K562 (cell line): ENCODE measurements at regions not wholly inside any gene's neighbourhood (a gene's known extent, or its start where the extent isn't known, plus 50 kb on each side); places are given as distances from the start of the nearest gene placed in this dataset.

ENCODE experiments used
- ATAC-seq: fragments of 200-7000 bp; cut with Tn5 transposase; 3 replicates; pipeline ENCODE4 v1.9.1; 2020; ENCODE audit warnings: moderate library complexity
- BruUV-seq: library from RNA; stranded (reverse); fragments of 400-500 nt; replicated peaks from 2 replicates; lab custom pipeline; 2021; lab: Mats Ljungman, UMichigan
- CTCF ChIA-PET: fragments of 300-600 bp; formaldehyde crosslinking; extraction: SDS; loops from one replicate; lab custom pipeline; 2021; ENCODE audit warnings: low intra/inter-chr PET ratio; lab: Yijun Ruan, JAX
- POLR2A ChIA-PET: fragments of 300-600, 350-650 bp; sonication (Branson Sonifier 250); formaldehyde crosslinking; extraction: SDS; loops from one replicate; lab custom pipeline; 2021; ENCODE audit warnings: antibody characterized with exemption, inconsistent platforms; lab: Yijun Ruan, JAX
- DNase-seq, 4 experiments: peaks; one replicate each; pipeline versions ENCODE4 v3.0.0 to v3.0.0-alpha.2; 2011 to 2018; ENCODE audit warnings: low spot score in 3 of 4, mixed read lengths in 3 of 4; ENCODE audit errors: extremely low read depth in 1 of 4
- FAIRE-seq: peaks from 2 replicates; lab custom pipeline; 2011; peaks lifted over from hg19 to GRCh38; lab: Jason Lieb, UNC
- H2AFZ ChIP-seq: 2 replicates; pipeline ENCODE4 v1.6.0; 2011; ENCODE audit warnings: low read depth, low read length, control low read depth, inconsistent platforms
- H3K27ac ChIP-seq: fragments of 200-600 bp; 3 replicates; pipeline ENCODE4 v1.8.0; 2011; ENCODE audit warnings: low read depth, mild to moderate bottlenecking, control low read depth, inconsistent platforms, low read length, moderate library complexity, mixed read lengths; ENCODE audit errors: extremely low read depth
- H3K27me3 ChIP-seq, 2 experiments: fragments of 300-600 bp in 1 of 2; 2 replicates in 1 of 2; 3 replicates in 1 of 2; pipeline versions ENCODE4 v1.6.0 to v1.8.0; 2011; ENCODE audit warnings: inconsistent platforms in 2 of 2, low read length in 2 of 2, mild to moderate bottlenecking in 1 of 2, mixed read lengths in 1 of 2, moderate library complexity in 1 of 2; ENCODE audit not compliant: control insufficient read depth in 2 of 2, insufficient read depth in 2 of 2
- H3K36me3 ChIP-seq: fragments of 300-600 bp; 3 replicates; pipeline ENCODE4 v1.8.0; 2011; ENCODE audit warnings: mild to moderate bottlenecking, low read length, inconsistent platforms; ENCODE audit not compliant: control insufficient read depth, insufficient read depth
- H3K4me1 ChIP-seq, 2 experiments: fragments of 200-600 bp in 1 of 2; replicated peaks in 1 of 2; 2 replicates in 1 of 2; 3 replicates in 1 of 2; pipeline versions ENCODE4 v1.5.1 to v1.8.0; 2011; ENCODE audit warnings: inconsistent platforms in 2 of 2, low read length in 2 of 2, mild to moderate bottlenecking in 1 of 2, mixed read lengths in 1 of 2, moderate library complexity in 1 of 2; ENCODE audit not compliant: control insufficient read depth in 2 of 2, insufficient read depth in 2 of 2
- H3K4me2 ChIP-seq: 2 replicates; pipeline ENCODE4 v1.6.1; 2011; ENCODE audit warnings: low read length, control low read depth, inconsistent platforms, mixed read lengths; ENCODE audit not compliant: insufficient read depth
- H3K4me3 ChIP-seq: fragments of 200-600 bp; sonication (generic), shearing (Covaris generic); 2 replicates; pipeline ENCODE4 v1.5.1; 2016; ENCODE audit warnings: control low read depth, inconsistent platforms
- H3K79me2 ChIP-seq: fragments of 200-600 bp; 3 replicates; pipeline ENCODE4 v1.8.0; 2011; ENCODE audit warnings: low read length, inconsistent platforms; ENCODE audit not compliant: control insufficient read depth, insufficient read depth
- H3K9ac ChIP-seq, 2 experiments: 2 replicates each; pipeline versions ENCODE4 v1.6.0 to v1.6.1; 2011; ENCODE audit warnings: low read depth in 2 of 2, low read length in 2 of 2, control low read depth in 1 of 2, inconsistent platforms in 1 of 2, mild to moderate bottlenecking in 1 of 2, mixed read lengths in 1 of 2; ENCODE audit not compliant: insufficient read depth in 1 of 2
- H3K9me1 ChIP-seq: one replicate; pipeline ENCODE4 v1.6.0; 2011; ENCODE audit warnings: inconsistent platforms, mild to moderate bottlenecking, low read length, moderate library complexity; ENCODE audit not compliant: control insufficient read depth, insufficient read depth
- H3K9me3 ChIP-seq: replicated peaks from 2 replicates; pipeline ENCODE4 v1.5.1; 2011; ENCODE audit warnings: low read depth, low read length, inconsistent platforms; ENCODE audit not compliant: control insufficient read depth, insufficient read depth
- H4K20me1 ChIP-seq: replicated peaks from 2 replicates; pipeline ENCODE4 v1.6.1; 2011; ENCODE audit warnings: low read length, inconsistent platforms, mixed read lengths; ENCODE audit not compliant: control insufficient read depth, insufficient read depth
- BCL6 ChIP-seq: fragments of 250-450 bp; sonication (Bioruptor Pico); IDR thresholded peaks from 2 replicates; pipeline ENCODE4 v1.4.0; 2020
- BRCA1 ChIP-seq, 2 experiments: fragments of 450-650 bp in 1 of 2; sonication (generic) in 1 of 2; formaldehyde crosslinking in 1 of 2; IDR thresholded peaks; 2 replicates each; pipeline versions ENCODE4 v1.5.0 to v1.6.1; 2017 to 2020; ENCODE audit warnings: mild to moderate bottlenecking in 1 of 2, missing genetic modification reagents in 1 of 2
- DACH1 ChIP-seq: fragments of 450-650 bp; IDR thresholded peaks from 2 replicates; pipeline ENCODE4 v1.6.1; 2018; ENCODE audit not compliant: partially characterized antibody
- ELF4 ChIP-seq: fragments of 450-650 bp; formaldehyde crosslinking; IDR thresholded peaks from 2 replicates; pipeline ENCODE4 v1.4.0; 2022; ENCODE audit warnings: missing genetic modification characterization
- HNRNPH1 ChIP-seq: fragments of 200-400 bp; formaldehyde crosslinking; optimal IDR thresholded peaks from 2 replicates; pipeline ENCODE3; 2017; ENCODE audit warnings: low read depth, mild to moderate bottlenecking, low read length, moderate library complexity
- KAT7 ChIP-seq: sonication (generic); formaldehyde crosslinking; IDR thresholded peaks from 2 replicates; pipeline ENCODE4 v1.8.0; 2022; ENCODE audit warnings: missing genetic modification reagents, mild to moderate bottlenecking, borderline replicate concordance
- KDM1A ChIP-seq, 2 experiments: fragments of 450-650 bp; IDR thresholded peaks; 2 replicates each; pipeline ENCODE4 v1.6.1; 2016; ENCODE audit warnings: mild to moderate bottlenecking in 2 of 2
- MCM3 ChIP-seq: fragments of 450-650 bp; IDR thresholded peaks from 2 replicates; pipeline ENCODE4 v1.6.1; 2016
- NCOA4 ChIP-seq: fragments of 450-650 bp; IDR thresholded peaks from 2 replicates; pipeline ENCODE4 v1.6.1; 2018; ENCODE audit warnings: mild to moderate bottlenecking; ENCODE audit not compliant: partially characterized antibody
- NCOR1 ChIP-seq: fragments of 450-650 bp; IDR thresholded peaks from 2 replicates; pipeline ENCODE4 v1.6.1; 2016; ENCODE audit warnings: mild to moderate bottlenecking, moderate library complexity
- NFE2L1 ChIP-seq: fragments of 450-650 bp; IDR thresholded peaks from 2 replicates; pipeline ENCODE4 v1.6.1; 2016; ENCODE audit warnings: missing genetic modification characterization, low read depth, mild to moderate bottlenecking, missing compliant biosample characterization, moderate library complexity, borderline replicate concordance
- NONO ChIP-seq, 2 experiments: fragments of 200-400 bp in 1 of 2; fragments of 450-650 bp in 1 of 2; formaldehyde crosslinking in 1 of 2; IDR thresholded peaks; 2 replicates each; pipeline ENCODE4 v1.6.1; 2017; ENCODE audit warnings: low read depth in 2 of 2, mild to moderate bottlenecking in 2 of 2, moderate library complexity in 2 of 2, low read length in 1 of 2
- RBM34 ChIP-seq: fragments of 200-400 bp; formaldehyde crosslinking; IDR thresholded peaks from 2 replicates; pipeline ENCODE4 v1.6.1; 2018; ENCODE audit warnings: low read length, borderline replicate concordance; ENCODE audit not compliant: insufficient read depth
- RCOR1 ChIP-seq, 2 experiments: IDR thresholded peaks; 2 replicates each; pipeline ENCODE4 v1.6.1; 2012; ENCODE audit warnings: low read depth in 2 of 2, low read length in 2 of 2, borderline replicate concordance in 1 of 2, improper control_type of control experiment in 1 of 2
- SAFB ChIP-seq: fragments of 200-400 bp; formaldehyde crosslinking; IDR thresholded peaks from 2 replicates; pipeline ENCODE4 v1.6.1; 2017; ENCODE audit warnings: low read depth, low read length, borderline replicate concordance
- SRF ChIP-seq, 2 experiments: fragments of 250-450, 450-650 bp in 1 of 2; sonication (Bioruptor Pico) in 1 of 2; sonication (generic) in 1 of 2; formaldehyde crosslinking; IDR thresholded peaks; 2 replicates each; pipeline versions ENCODE4 v1.5.0 to v1.5.1; 2020 to 2022; ENCODE audit warnings: mild to moderate bottlenecking in 1 of 2, missing genetic modification reagents in 1 of 2
- ZNF165 ChIP-seq: fragments of 250-450 bp; sonication (Bioruptor Pico); IDR thresholded peaks from 2 replicates; pipeline ENCODE4 v1.4.0; 2020; ENCODE audit warnings: borderline replicate concordance
- ZNF668 ChIP-seq: fragments of 250-450 bp; sonication (Bioruptor Pico); IDR thresholded peaks from 2 replicates; pipeline ENCODE4 v1.8.0; 2022; ENCODE audit warnings: mild to moderate bottlenecking, inconsistent platforms
- WGBS: fragments of 100-300 bp; shearing (Covaris generic); methylation state at CpG from one replicate; pipeline ENCODE4 v1.1.6; 2016; ENCODE audit warnings: low coverage, mixed read lengths; ENCODE audit not compliant: insufficient coverage; ENCODE audit errors: missing lambda C conversion rate; 5-methylcytosine and 5-hydroxymethylcytosine counted together
- in situ Hi-C: fragments of 300-500 bp; cut with MboI; formaldehyde crosslinking; loops from 4 replicates; pipeline ENCODE4 v1.15.0; 2018; ENCODE audit warnings: inconsistent platforms, mixed read lengths
- intact Hi-C: fragments of 100-400 bp; cut with micrococcal nuclease; formaldehyde crosslinking; loops from 2 replicates; pipeline ENCODE4 v1.14.2; 2022

GRCh38 chr5:40046792-40047191, 622.0 kb upstream of the DAB2 start (continued):
- TF ChIP-seq KDM1A (IDR thresholded peaks at IDR 0.05) (no peak), NCOR1 (no peak), MCM3 (no peak), HNRNPH1 (no peak)

GRCh38 chr5:40045429-40045828, 620.6 kb upstream of the DAB2 start:
- DNase-seq: no peak
- BruUV-seq: no TSS peak
- no peak overlapping the region for H3K4me2 ChIP-seq

More at GRCh38 chr5:40045429-40045828, 620.6 kb upstream of the DAB2 start:
- Histone ChIP-seq H3K4me3 (no peak overlapping the region), H3K27me3 (no peaks in the 10 kb centered on the region), H2AFZ (no peak overlapping the region)
- CTCF ChIA-PET: no interaction called here
- in situ Hi-C loops: no loop called here
- TF ChIP-seq SAFB: no peak
- TF ChIP-seq ELF4 (CRISPR knock-in tag): no peak
- TF ChIP-seq DACH1: no peak
- TF ChIP-seq BCL6: no peak
- no peak for TF ChIP-seq NONO (IDR thresholded peaks at IDR 0.05; ENCODE audit: low read depth in 2 of 2, low read length in 1 of 2)
- no peak for TF ChIP-seq RCOR1 (IDR thresholded peaks at IDR 0.05; ENCODE audit: borderline replicate concordance in 1 of 2, low read depth in 2 of 2, low read length in 2 of 2)
- TF ChIP-seq SRF (CRISPR knock-in tag; IDR thresholded peaks at IDR 0.05): no peak
- TF ChIP-seq RBM34: no peak
- no peak for TF ChIP-seq BRCA1 (IDR thresholded peaks at IDR 0.05)
- no peak for TF ChIP-seq BRCA1 (CRISPR knock-in tag; IDR thresholded peaks at IDR 0.05)
- no peak for TF ChIP-seq KAT7 (CRISPR knock-in tag)
- TF ChIP-seq NFE2L1 (tag): no peak
- TF ChIP-seq NCOA4: no peak
- no peak for TF ChIP-seq ZNF668 (CRISPR knock-in tag)
- TF ChIP-seq ZNF165 (CRISPR knock-in tag): no peak
- TF ChIP-seq, all 486 proteins: peak for 0
- ATAC-seq: no peak
- Histone ChIP-seq H3K9me1 (no peaks in the 10 kb centered on the region), H3K79me2 (no peaks in the 10 kb centered on the region), H3K36me3 (no peaks in the 10 kb centered on the region), H3K4me1 (no peaks in the 10 kb centered on the region), H3K9me3 (no peaks in the 10 kb centered on the region), H4K20me1 (no peaks in the 10 kb centered on the region), H3K27ac (no peak overlapping the region), H3K9ac (no peak overlapping the region)
- no peak for FAIRE-seq
- WGBS: 0% methylated on average over 3 of the region's 3 CpGs
- POLR2A ChIA-PET: no interaction called here
- intact Hi-C loops: no loop called here
